HCT116 (cell line): ENCODE measurements at regions not wholly inside any gene's neighbourhood (a gene's known extent, or its start where the extent isn't known, plus 50 kb on each side); places are given as distances from the start of the nearest gene placed in this dataset.

Source experiments
- ATAC-seq: fragments of 200-7000 bp; cut with Tn5 transposase; 2 replicates; pipeline ENCODE4 v1.9.1; 2020; ENCODE audit warnings: mild to moderate bottlenecking, moderate library complexity
- BruUV-seq: library from RNA; stranded (reverse); fragments of 400-500 nt; replicated peaks from 2 replicates; lab custom pipeline; 2021; lab: Mats Ljungman, UMichigan
- CTCF ChIA-PET: fragments of 300-600 bp; sonication (Branson Sonifier 250); formaldehyde crosslinking; loops from one replicate; lab custom pipeline; 2021; ENCODE audit warnings: antibody characterized with exemption; lab: Charles Lee
- POLR2A ChIA-PET: fragments of 300-600, 350-600 bp; sonication (Branson Sonifier 250); formaldehyde crosslinking; loops from one replicate; lab custom pipeline; 2021; ENCODE audit warnings: antibody characterized with exemption; lab: Charles Lee
- RAD21 ChIA-PET, 2 experiments: fragments of 300-600 bp; sonication (Branson Sonifier 250); formaldehyde crosslinking; loops; one replicate each; lab custom pipeline; 2023; ENCODE audit warnings: low total read pairs in 2 of 2; ENCODE audit not compliant: uncharacterized antibody in 2 of 2, unreplicated experiment in 2 of 2, low non-redundant PET in 1 of 2; lab: Charles Lee
- DNase-seq: peaks from one replicate; pipeline ENCODE4 v3.0.0-alpha.2; 2010; ENCODE audit warnings: low read depth, low spot score
- H2AFZ ChIP-seq: fragments of 200-600 bp; shearing (Covaris generic), sonication (generic); 2 replicates; pipeline ENCODE4 v1.6.1; 2017; ENCODE audit warnings: low read depth, mixed run types, mixed read lengths, antibody characterized with exemption, low read length; ENCODE audit not compliant: poor library complexity, severe bottlenecking
- H3K27ac ChIP-seq: 2 replicates; pipeline ENCODE4 v1.5.1; 2012; ENCODE audit warnings: low read depth, low read length
- H3K27me3 ChIP-seq: fragments of 200-600 bp; sonication (generic); 2 replicates; pipeline ENCODE4 v1.6.1; 2016; ENCODE audit warnings: mixed run types, low read length, mixed read lengths; ENCODE audit not compliant: insufficient read depth
- H3K36me3 ChIP-seq, 2 experiments: fragments of 200-500 bp in 1 of 2; fragments of 200-600 bp in 1 of 2; sonication (Bioruptor generic) in 1 of 2; sonication (generic) in 1 of 2; 2 replicates each; pipeline versions ENCODE4 v1.5.1 to v1.6.1; 2014 to 2016; ENCODE audit warnings: low read length in 2 of 2, inconsistent platforms in 1 of 2, mixed read lengths in 1 of 2, mixed run types in 1 of 2; ENCODE audit not compliant: insufficient read depth in 2 of 2, control insufficient read depth in 1 of 2
- H3K4me1 ChIP-seq, 2 experiments: fragments of 200-600 bp in 1 of 2; sonication (generic) in 1 of 2; 2 replicates each; pipeline versions ENCODE4 v1.5.1 to v1.6.1; 2012 to 2017; ENCODE audit warnings: low read length in 2 of 2, inconsistent platforms in 1 of 2, mild to moderate bottlenecking in 1 of 2, mixed read lengths in 1 of 2, mixed run types in 1 of 2, moderate library complexity in 1 of 2; ENCODE audit not compliant: insufficient read depth in 2 of 2, control insufficient read depth in 1 of 2
- H3K4me2 ChIP-seq: fragments of 200-600 bp; sonication (generic); 2 replicates; pipeline ENCODE4 v1.6.1; 2017; ENCODE audit warnings: mixed run types, low read length, mixed read lengths
- H3K4me3 ChIP-seq, 2 experiments: fragments of 200-600 bp in 1 of 2; sonication (generic) in 1 of 2; replicated peaks in 1 of 2; 2 replicates each; pipeline ENCODE4 v1.5.1; 2011 to 2016; ENCODE audit warnings: low read length in 2 of 2, control low read depth in 1 of 2, low read depth in 1 of 2, mild to moderate bottlenecking in 1 of 2, mixed read lengths in 1 of 2, mixed run types in 1 of 2
- H3K79me2 ChIP-seq: fragments of 200-600 bp; sonication (generic); 2 replicates; pipeline ENCODE4 v1.6.1; 2017; ENCODE audit warnings: mild to moderate bottlenecking, mixed run types, low read length, moderate library complexity, mixed read lengths; ENCODE audit not compliant: insufficient read depth
- H3K9ac ChIP-seq: fragments of 200-600 bp; sonication (generic); 2 replicates; pipeline ENCODE4 v1.6.1; 2016; ENCODE audit warnings: low read length, mixed read lengths
- H3K9me2 ChIP-seq: fragments of 200-600 bp; sonication (generic), shearing (Covaris generic); 2 replicates; pipeline ENCODE4 v1.6.1; 2017; ENCODE audit warnings: mixed run types, mild to moderate bottlenecking, moderate library complexity; ENCODE audit not compliant: insufficient read depth
- H3K9me3 ChIP-seq, 2 experiments: fragments of 200-500 bp in 1 of 2; fragments of 200-600 bp in 1 of 2; sonication (Bioruptor generic) in 1 of 2; sonication (generic) in 1 of 2; 2 replicates each; pipeline ENCODE4 v1.6.1; 2014 to 2017; ENCODE audit warnings: low read length in 2 of 2, mixed read lengths in 2 of 2, inconsistent platforms in 1 of 2, low read depth in 1 of 2, mild to moderate bottlenecking in 1 of 2, mixed run types in 1 of 2, moderate library complexity in 1 of 2; ENCODE audit not compliant: control insufficient read depth in 1 of 2, insufficient read depth in 1 of 2
- H4K20me1 ChIP-seq: fragments of 200-600 bp; sonication (generic), shearing (Covaris generic); 2 replicates; pipeline ENCODE4 v1.6.1; 2017; ENCODE audit warnings: mixed run types, mild to moderate bottlenecking, moderate library complexity; ENCODE audit not compliant: insufficient read depth
- CTCF ChIP-seq, 3 experiments: fragments of 200-600 bp in 1 of 3; sonication (generic) in 1 of 3; IDR thresholded peaks in 2 of 3; conservative IDR thresholded peaks in 1 of 3; 2 replicates each; pipeline ENCODE4 v1.5.1; 2012 to 2017; ENCODE audit warnings: low read depth in 2 of 3, low read length in 2 of 3, antibody characterized with exemption in 1 of 3, borderline replicate concordance in 1 of 3, control low read depth in 1 of 3, mild to moderate bottlenecking in 1 of 3, mixed read lengths in 1 of 3, mixed run types in 1 of 3, moderate library complexity in 1 of 3; ENCODE audit not compliant: insufficient read depth in 1 of 3
- ELF1 ChIP-seq: IDR thresholded peaks from 2 replicates; pipeline ENCODE4 v1.6.1; 2012; ENCODE audit warnings: low read depth, borderline replicate concordance
- EZH2 ChIP-seq: fragments of 200-600 bp; sonication (generic); IDR thresholded peaks from 2 replicates; pipeline ENCODE4 v1.6.1; 2017; ENCODE audit warnings: antibody characterized with exemption, mixed run types
- FOSL1 ChIP-seq: IDR thresholded peaks from 2 replicates; pipeline ENCODE4 v1.6.1; 2012; ENCODE audit warnings: low read depth
- JUND ChIP-seq: IDR thresholded peaks from 2 replicates; pipeline ENCODE4 v1.6.1; 2012
- MAX ChIP-seq: IDR thresholded peaks from 2 replicates; pipeline ENCODE4 v1.6.1; 2012
- POLR2A ChIP-seq: IDR thresholded peaks from 2 replicates; pipeline ENCODE4 v1.7.0; 2011; ENCODE audit warnings: borderline replicate concordance; ENCODE audit not compliant: insufficient read depth, insufficient read length; ENCODE audit errors: extremely low read depth
- POLR2AphosphoS5 ChIP-seq: IDR thresholded peaks from 2 replicates; pipeline ENCODE4 v1.6.1; 2011; ENCODE audit warnings: mild to moderate bottlenecking, low read depth, low read length, moderate library complexity
- RAD21 ChIP-seq: IDR thresholded peaks from 2 replicates; pipeline ENCODE4 v1.6.1; 2012; ENCODE audit warnings: low read depth, mild to moderate bottlenecking
- REST ChIP-seq: IDR thresholded peaks from 2 replicates; pipeline ENCODE4 v1.6.1; 2012; ENCODE audit warnings: low read depth
- SP1 ChIP-seq: IDR thresholded peaks from 2 replicates; pipeline ENCODE4 v1.6.1; 2012; ENCODE audit warnings: low read depth
- ZBTB33 ChIP-seq: IDR thresholded peaks from 2 replicates; pipeline ENCODE4 v1.6.1; 2011; ENCODE audit warnings: mild to moderate bottlenecking, low read length, moderate library complexity; ENCODE audit not compliant: insufficient replicate concordance; ENCODE audit errors: extremely low read depth
- ZFX ChIP-seq: fragments of 450-650 bp; IDR thresholded peaks from 2 replicates; pipeline ENCODE4 v1.6.1; 2017
- ZNF274 ChIP-seq: fragments of 200-500 bp; sonication (Bioruptor generic); IDR thresholded peaks from 2 replicates; pipeline ENCODE4 v1.6.1; 2014; ENCODE audit warnings: mild to moderate bottlenecking, low read depth, low read length, inconsistent platforms
- intact Hi-C: fragments of 100-400 bp; cut with micrococcal nuclease; formaldehyde crosslinking; loops from 2 replicates; pipeline ENCODE4 v1.10.0; 2022

- no peak overlapping the region for H3K4me3 ChIP-seq
- H3K4me1 ChIP-seq = no peaks in the 10 kb centered on the region
- TF ChIP-seq ELF1 (no peak), MAX (no peak), REST (no peak), FOSL1 (no peak), ZFX (no peak), POLR2AphosphoS5 (no peak), JUND (no peak), ZNF274 (no peak), POLR2A (no peak), ZBTB33 (no peak), CTCF (IDR thresholded peaks at IDR 0.05 in 2 of 3, conservative IDR thresholded peaks at IDR 0.05 in 1 of 3; ENCODE audit: borderline replicate concordance in 1 of 3, insufficient read depth in 1 of 3, low read depth in 2 of 3, low read length in 2 of 3) (no peak), SP1 (no peak), EZH2 (no peak), RAD21 (no peak)
- H3K27me3 ChIP-seq = 0 out of 2 replicates have a peak, but pooled peaks cover 7% of the 10 kb centered on the region
- ChIA-PET POLR2A (no interaction called here), RAD21 (no interaction called here), CTCF (no interaction called here)
- H3K79me2 ChIP-seq = no peaks in the 10 kb centered on the region
- no TSS peak for BruUV-seq
- intact Hi-C loops = no loop called here
- ATAC-seq = no peak
- no peaks in the 10 kb centered on the region for H3K9me2 ChIP-seq
- no peak overlapping the region for H2AFZ ChIP-seq
- DNase-seq = no peak
- no peak overlapping the region for H3K9ac ChIP-seq
- no peaks in the 10 kb centered on the region for H4K20me1 ChIP-seq
- no peak overlapping the region for H3K27ac ChIP-seq
- H3K9me3 ChIP-seq = no peaks in the 10 kb centered on the region
- no peak overlapping the region for H3K4me2 ChIP-seq
- no peaks in the 10 kb centered on the region for H3K36me3 ChIP-seq
These were observed 79.6 kb upstream of the OLFM4 start for GRCh38 chr13:52949044-52949443.
